NCI-H1930 (cell line): ENCODE measurements at regions not wholly inside any gene's neighbourhood (a gene's known extent, or its start where the extent isn't known, plus 50 kb on each side); places are given as distances from the start of the nearest gene placed in this dataset.

Source experiments
- DNase-seq, 2 experiments: peaks; one replicate each; lab custom pipeline; 2025; lab: John Stamatoyannopoulos, UW

GRCh38 chr6:100944644-100945043 is 63.5 kb upstream of the ASCC3 start:
- DNase-seq, result no peak

- no peak for DNase-seq
Observed at GRCh38 chr6:100946021-100946540, 65.0 kb upstream of the ASCC3 start.

GRCh38 chr6:100946711-100947110 is 65.6 kb upstream of the ASCC3 start:
- DNase-seq, result no peak

- DNase-seq, result no peak
Observed at GRCh38 chr6:100948381-100949133, 67.4 kb upstream of the ASCC3 start.

GRCh38 chr6:100952006-100952405 is 70.9 kb upstream of the ASCC3 start:
- no peak for DNase-seq

GRCh38 chr6:100959280-100959679 is 78.2 kb upstream of the ASCC3 start:
- DNase-seq, result no peak

GRCh38 chr6:100962466-100962865 is 81.3 kb upstream of the ASCC3 start:
- no peak for DNase-seq

GRCh38 chr6:100965067-100965466 is 83.9 kb upstream of the ASCC3 start:
- DNase-seq, result no peak

- peak in 1 of 2 experiments; percentile 4 for DNase-seq
Observed at GRCh38 chr6:100968949-100969348, 87.8 kb upstream of the ASCC3 start.

- no peak for DNase-seq
Observed at GRCh38 chr6:100979267-100979666, 98.1 kb upstream of the ASCC3 start.

GRCh38 chr6:100980949-100981348 is 99.8 kb upstream of the ASCC3 start:
- DNase-seq, result no peak

GRCh38 chr6:100986921-100987320 is 105.8 kb upstream of the ASCC3 start:
- DNase-seq, result no peak

- no peak for DNase-seq
Observed at GRCh38 chr6:100987556-100987955, 106.4 kb upstream of the ASCC3 start.

- no peak for DNase-seq
Observed at GRCh38 chr6:100988391-100988984, 107.4 kb upstream of the ASCC3 start.

GRCh38 chr6:100990070-100990469 is 108.9 kb upstream of the ASCC3 start:
- DNase-seq, result no peak

GRCh38 chr6:100996409-100996808 is 115.3 kb upstream of the ASCC3 start:
- no peak for DNase-seq

- DNase-seq, result no peak
Observed at GRCh38 chr6:100998111-100998510, 117.0 kb upstream of the ASCC3 start.

- no peak for DNase-seq
Observed at GRCh38 chr6:100999034-100999597, 118.0 kb upstream of the ASCC3 start.

GRCh38 chr6:101000341-101000740 is 119.2 kb upstream of the ASCC3 start:
- no peak for DNase-seq

- DNase-seq, result no peak
Observed at GRCh38 chr6:101001012-101001411, 119.9 kb upstream of the ASCC3 start.

- no peak for DNase-seq
Observed at GRCh38 chr6:101001607-101002006, 120.5 kb upstream of the ASCC3 start.

GRCh38 chr6:101003075-101003474 is 121.9 kb upstream of the ASCC3 start:
- DNase-seq, result no peak

- DNase-seq, result no peak
Observed at GRCh38 chr6:101011186-101011585, 130.1 kb upstream of the ASCC3 start.
